IPS-NIHi11 (cell line): ENCODE measurements at regions not wholly inside any gene's neighbourhood (a gene's known extent, or its start where the extent isn't known, plus 50 kb on each side); places are given as distances from the start of the nearest gene placed in this dataset.
A peak's percentile ranks its signal among the peaks of the same experiment; 100 is the strongest.

ENCODE experiments used
- DNase-seq: peaks from one replicate; pipeline ENCODE4 v3.0.0; 2012; ENCODE audit warnings: mixed read lengths, low spot score

- DNase-seq, result no peak
These were observed 509.5 kb downstream of the RPS24 start for GRCh38 chr10:78543031-78543748.

- DNase-seq, result peak; percentile 39
These were observed 510.2 kb downstream of the RPS24 start for GRCh38 chr10:78543749-78544362.

GRCh38 chr10:78544423-78545090 is 510.9 kb downstream of the RPS24 start:
- no peak for DNase-seq

- no peak for DNase-seq
These were observed 512.1 kb downstream of the RPS24 start for GRCh38 chr10:78545756-78546155.

GRCh38 chr10:78547397-78547796 is 513.7 kb downstream of the RPS24 start:
- no peak for DNase-seq

GRCh38 chr10:78547905-78548304 is 514.2 kb downstream of the RPS24 start:
- DNase-seq, result no peak

- no peak for DNase-seq
These were observed 514.7 kb downstream of the RPS24 start for GRCh38 chr10:78548369-78548768.

GRCh38 chr10:78549140-78549935 is 515.7 kb downstream of the RPS24 start:
- peak; percentile 33 for DNase-seq

GRCh38 chr10:78550090-78550489 is 516.4 kb downstream of the RPS24 start:
- DNase-seq, result no peak

- no peak for DNase-seq
These were observed 517.1 kb downstream of the RPS24 start for GRCh38 chr10:78550716-78551115.

GRCh38 chr10:78551184-78552005 is 517.4 kb upstream of the ZMIZ1 start:
- DNase-seq, result peak; percentile 65

- DNase-seq, result no peak
These were observed 516.4 kb upstream of the ZMIZ1 start for GRCh38 chr10:78552261-78552811.

GRCh38 chr10:78553792-78554191 is 515.0 kb upstream of the ZMIZ1 start:
- no peak for DNase-seq

- DNase-seq, result no peak
These were observed 513.6 kb upstream of the ZMIZ1 start for GRCh38 chr10:78555128-78555527.

GRCh38 chr10:78556705-78557432 is 511.9 kb upstream of the ZMIZ1 start:
- DNase-seq, result peak; percentile 19

- peak; percentile 29 for DNase-seq
These were observed 511.3 kb upstream of the ZMIZ1 start for GRCh38 chr10:78557433-78557925.

GRCh38 chr10:78559661-78560340 is 509.0 kb upstream of the ZMIZ1 start:
- peak; percentile 35 for DNase-seq

- no peak for DNase-seq
These were observed 508.5 kb upstream of the ZMIZ1 start for GRCh38 chr10:78560341-78560688.

GRCh38 chr10:78563314-78563713 is 505.5 kb upstream of the ZMIZ1 start:
- DNase-seq, result no peak

GRCh38 chr10:78565841-78566240 is 502.9 kb upstream of the ZMIZ1 start:
- DNase-seq, result no peak
